IPS-20b (cell line): ENCODE measurements at regions not wholly inside any gene's neighbourhood (a gene's known extent, or its start where the extent isn't known, plus 50 kb on each side); places are given as distances from the start of the nearest gene placed in this dataset.
"Not testable (repeated sequence)": the region's sequence is repeated elsewhere in the genome, so short reads cannot be mapped to it uniquely, and the experiment has no call there.

ENCODE experiments used
- H3K27ac ChIP-seq: one replicate; pipeline ENCODE4 v1.5.1; 2013; ENCODE audit warnings: low read length
- H3K27me3 ChIP-seq: 2 replicates; pipeline ENCODE4 v1.6.1; 2013; ENCODE audit warnings: mild to moderate bottlenecking, low read length, inconsistent platforms; ENCODE audit not compliant: insufficient read depth
- H3K36me3 ChIP-seq: 2 replicates; pipeline ENCODE4 v1.6.1; 2013; ENCODE audit warnings: low read depth, mild to moderate bottlenecking, inconsistent platforms, low read length, moderate library complexity; ENCODE audit not compliant: insufficient read depth
- H3K4me1 ChIP-seq: 2 replicates; pipeline ENCODE4 v1.6.1; 2013; ENCODE audit warnings: mild to moderate bottlenecking, control low read depth, inconsistent platforms, low read length, moderate library complexity; ENCODE audit not compliant: insufficient read depth
- H3K4me3 ChIP-seq: 2 replicates; pipeline ENCODE4 v1.5.1; 2013; ENCODE audit warnings: mild to moderate bottlenecking, low read length, inconsistent platforms
- H3K9ac ChIP-seq: 2 replicates; pipeline ENCODE4 v1.6.1; 2013; ENCODE audit warnings: low read depth, mild to moderate bottlenecking, inconsistent platforms, low read length, moderate library complexity
- H3K9me3 ChIP-seq: 2 replicates; pipeline ENCODE4 v1.6.1; 2013; ENCODE audit warnings: mild to moderate bottlenecking, low read depth, low read length, inconsistent platforms; ENCODE audit not compliant: insufficient read depth

DNA sequence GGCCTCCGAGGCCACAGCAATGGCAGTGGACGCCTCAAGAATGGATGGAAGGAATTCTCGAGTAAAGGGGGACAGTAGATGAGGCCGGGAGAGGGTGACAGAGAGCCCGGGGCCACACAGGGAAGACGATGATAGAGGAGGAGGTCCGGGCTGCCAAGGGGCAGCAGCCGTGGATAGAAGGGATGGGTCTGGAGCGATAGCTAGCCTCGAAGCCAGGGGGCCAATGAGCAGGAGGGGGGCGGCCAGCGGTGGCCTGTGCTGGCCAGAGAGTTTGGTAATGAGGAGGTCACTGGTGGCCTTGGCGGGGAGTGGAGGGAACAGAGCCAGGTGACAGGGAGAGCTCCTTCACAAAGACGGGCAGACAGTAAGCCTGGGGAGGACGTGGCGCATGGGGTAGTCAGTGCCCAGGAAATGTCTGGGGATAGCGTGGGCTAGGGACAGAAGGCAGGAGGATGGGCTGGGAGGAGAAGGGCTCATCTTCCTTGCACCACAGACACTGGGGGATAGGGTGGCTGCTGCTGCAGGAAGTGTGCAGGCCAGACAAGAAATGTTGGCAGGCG lies 87.8 kb upstream of the ASB18 start:
- no peak overlapping the region for H3K4me3 ChIP-seq
- H3K9ac ChIP-seq, result no peak overlapping the region
- H3K27ac ChIP-seq, result no peak overlapping the region
- no peaks in the 10 kb centered on the region for H3K36me3 ChIP-seq
- no peaks in the 10 kb centered on the region; the same call in 1 of the 2 replicates for H3K4me1 ChIP-seq
- H3K27me3 ChIP-seq, result no peaks in the 10 kb centered on the region
- no peaks in the 10 kb centered on the region for H3K9me3 ChIP-seq

DNA sequence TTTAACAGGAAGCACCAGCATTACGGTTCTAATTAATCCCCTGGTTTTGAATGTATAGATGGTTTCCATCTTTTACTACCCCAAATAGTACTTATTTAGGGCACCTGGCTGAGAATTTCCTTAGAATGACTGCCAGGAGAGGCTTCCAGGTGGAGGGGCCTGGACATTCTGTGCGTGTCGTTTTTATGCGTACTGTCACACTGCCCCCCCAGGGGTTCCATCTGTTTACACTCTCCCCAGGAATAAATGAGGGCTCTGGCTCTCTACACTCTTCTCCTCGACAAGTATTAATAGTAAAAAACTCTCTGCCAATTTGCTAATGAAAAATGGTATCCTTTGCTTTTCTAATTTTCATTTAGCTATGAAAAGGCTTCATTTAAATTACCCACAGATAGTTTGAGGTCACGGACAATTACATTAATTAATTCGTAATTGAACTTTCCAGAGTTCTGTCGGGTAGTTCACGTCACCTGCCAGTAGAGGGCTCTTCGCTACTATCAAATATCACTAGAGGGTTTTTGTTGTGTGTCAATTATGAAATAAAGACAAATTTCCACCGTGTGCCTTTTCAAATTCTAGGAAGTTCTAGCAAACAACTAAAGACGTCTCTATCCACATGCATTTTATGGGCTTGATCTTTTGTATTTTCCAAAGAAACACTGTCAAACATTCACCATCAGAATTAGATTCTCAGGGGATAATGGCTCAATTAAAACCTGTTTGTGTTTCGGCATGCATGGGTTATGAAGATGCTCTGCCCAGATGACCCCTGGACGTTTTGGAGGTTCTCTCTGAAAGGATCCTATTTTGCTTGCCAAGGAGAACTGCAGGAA lies 88.8 kb upstream of the ASB18 start:
- H3K9me3 ChIP-seq, result no peaks in the 10 kb centered on the region
- H3K27ac ChIP-seq, result no peak overlapping the region
- H3K4me1 ChIP-seq, result no peaks in the 10 kb centered on the region; the same call in 1 of the 2 replicates
- H3K4me3 ChIP-seq, result no peak overlapping the region
- no peaks in the 10 kb centered on the region for H3K36me3 ChIP-seq
- no peaks in the 10 kb centered on the region for H3K27me3 ChIP-seq
- H3K9ac ChIP-seq, result no peak overlapping the region

GRCh38 chr2:236353594-236353942 lies 89.4 kb upstream of the ASB18 start:
- Histone ChIP-seq H3K4me3 (no peak overlapping the region), H3K27ac (no peak overlapping the region), H3K9me3 (no peaks in the 10 kb centered on the region), H3K9ac (no peak overlapping the region), H3K27me3 (no peaks in the 10 kb centered on the region), H3K36me3 (no peaks in the 10 kb centered on the region), H3K4me1 (no peaks in the 10 kb centered on the region; the same call in 1 of the 2 replicates)

- no peak overlapping the region for H3K4me3 ChIP-seq
- no peaks in the 10 kb centered on the region for H3K36me3 ChIP-seq
- no peaks in the 10 kb centered on the region for H3K27me3 ChIP-seq
- no peak overlapping the region for H3K27ac ChIP-seq
- no peaks in the 10 kb centered on the region for H3K9me3 ChIP-seq
- H3K9ac ChIP-seq, result no peak overlapping the region
- no peaks in the 10 kb centered on the region; the same call in 1 of the 2 replicates for H3K4me1 ChIP-seq
These were observed 90.1 kb upstream of the ASB18 start for GRCh38 chr2:236354056-236354940.

DNA sequence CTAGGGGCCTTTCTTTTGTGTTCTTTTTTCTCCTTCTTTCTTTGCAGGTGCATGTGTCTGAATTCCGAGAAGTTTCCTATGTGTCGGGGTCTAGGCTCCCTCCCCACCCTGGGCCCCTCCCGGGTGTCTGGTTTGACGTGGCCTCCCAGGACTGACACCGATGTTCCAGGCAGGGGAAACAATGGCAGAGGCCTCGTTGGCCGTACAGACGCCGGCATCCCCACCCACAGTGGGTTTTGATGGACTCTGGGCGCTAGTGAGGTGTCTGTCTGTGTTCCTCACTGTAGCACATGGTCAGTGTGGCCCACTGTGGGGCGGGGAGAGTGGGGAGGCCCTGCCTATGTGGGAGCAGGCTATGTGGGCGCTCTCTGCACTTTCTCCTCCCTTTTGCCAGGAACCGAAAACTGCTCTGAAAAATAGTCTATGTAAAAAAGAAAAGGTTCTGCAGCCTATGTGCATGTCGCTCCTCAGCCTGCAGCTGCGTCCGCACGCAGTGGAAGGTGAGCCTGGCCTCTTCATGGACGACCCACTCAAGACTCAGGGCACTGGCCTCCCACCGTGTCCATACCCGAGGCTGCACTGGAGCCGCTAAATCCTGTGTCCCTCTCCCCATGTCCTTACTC lies 90.9 kb upstream of the ASB18 start:
- Histone ChIP-seq H3K27me3 (no peaks in the 10 kb centered on the region), H3K9me3 (no peaks in the 10 kb centered on the region), H3K4me3 (no peak overlapping the region), H3K27ac (no peak overlapping the region), H3K9ac (no peak overlapping the region), H3K36me3 (no peaks in the 10 kb centered on the region), H3K4me1 (no peaks in the 10 kb centered on the region; the same call in 1 of the 2 replicates)

DNA sequence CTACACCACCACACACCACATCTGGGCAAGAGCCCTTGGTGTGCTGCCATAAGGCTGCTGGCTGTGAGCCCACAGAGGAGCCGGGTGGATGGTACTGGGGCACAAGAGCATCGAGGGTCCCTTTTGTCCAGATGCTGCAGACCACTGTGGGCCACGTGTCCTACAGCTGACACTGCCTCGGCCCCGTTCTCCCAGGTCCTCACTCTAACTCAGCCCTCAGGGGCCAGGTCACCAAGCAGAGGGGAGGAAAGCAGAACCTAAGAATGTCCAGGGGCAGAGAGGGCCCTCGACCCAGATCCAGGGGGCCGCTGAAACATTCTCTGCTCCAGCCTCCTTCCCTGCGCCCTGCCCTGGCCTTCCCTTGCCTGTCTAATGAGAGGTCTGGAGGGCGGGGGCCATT lies 91.7 kb upstream of the ASB18 start:
- H3K9ac ChIP-seq, result no peak overlapping the region

GRCh38 chr2:236356321-236356720 lies 92.1 kb upstream of the ASB18 start:
- H3K9ac ChIP-seq, H3K9me3 ChIP-seq, H3K27me3 ChIP-seq, H3K27ac ChIP-seq, H3K4me1 ChIP-seq, H3K36me3 ChIP-seq, H3K4me3 ChIP-seq: not testable (repeated sequence)

More for the DNA sequence above, 91.7 kb upstream of the ASB18 start:
- Histone ChIP-seq H3K36me3 (no peaks in the 10 kb centered on the region), H3K9me3 (no peaks in the 10 kb centered on the region), H3K4me1 (no peaks in the 10 kb centered on the region; the same call in 1 of the 2 replicates), H3K27ac (no peak overlapping the region), H3K27me3 (no peaks in the 10 kb centered on the region), H3K4me3 (no peak overlapping the region)

DNA sequence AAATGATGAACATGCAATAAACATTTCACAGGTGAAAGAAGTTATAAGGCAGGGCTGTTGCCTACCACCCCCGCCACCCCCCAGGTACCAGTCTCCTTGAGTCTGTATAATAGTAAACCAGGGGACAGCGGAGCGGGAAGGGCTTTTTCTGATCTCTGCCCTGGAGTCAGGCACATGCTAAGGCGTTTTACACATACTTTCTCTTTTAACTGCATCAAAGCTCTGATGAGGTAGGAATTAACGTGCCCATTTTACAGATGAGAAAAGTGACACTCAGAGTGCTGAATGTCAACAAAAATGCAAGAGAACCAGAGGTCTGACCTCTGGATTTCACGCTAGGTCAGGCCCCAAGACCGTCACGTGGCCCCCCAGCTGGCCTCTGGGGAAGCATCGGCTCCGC lies 94.3 kb upstream of the ASB18 start:
- H3K4me1 ChIP-seq, H3K27me3 ChIP-seq, H3K9ac ChIP-seq, H3K4me3 ChIP-seq, H3K9me3 ChIP-seq, H3K36me3 ChIP-seq, H3K27ac ChIP-seq: not testable (repeated sequence)

- H3K9ac ChIP-seq, result no peak overlapping the region
- no peak overlapping the region for H3K4me3 ChIP-seq
These were observed 95.3 kb upstream of the ASB18 start for GRCh38 chr2:236359426-236360045.

DNA sequence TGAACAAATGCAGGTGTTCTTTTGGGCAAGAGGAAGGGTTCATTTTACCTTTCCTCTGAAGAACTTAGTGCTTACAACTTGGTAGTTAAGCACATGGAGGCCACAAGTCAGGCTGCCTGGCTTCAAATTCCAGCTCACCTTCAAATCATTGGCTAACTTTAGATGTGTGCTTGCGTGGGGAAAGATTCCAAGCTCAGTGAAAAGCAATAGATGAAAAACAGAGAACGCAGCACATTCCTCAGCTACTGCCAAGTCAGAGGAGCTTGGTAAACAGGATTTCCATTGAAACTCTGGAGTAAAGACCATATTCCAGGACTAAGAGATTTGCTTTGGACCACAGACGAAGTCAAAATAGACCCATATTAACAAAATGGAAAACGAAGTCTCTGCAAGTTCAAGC lies 96.3 kb upstream of the ASB18 start:
- Histone ChIP-seq H3K27ac (no peak overlapping the region), H3K36me3 (no peaks in the 10 kb centered on the region), H3K27me3 (no peaks in the 10 kb centered on the region), H3K9me3 (no peaks in the 10 kb centered on the region), H3K4me1 (no peaks in the 10 kb centered on the region), H3K9ac (no peak overlapping the region), H3K4me3 (no peak overlapping the region)

More at GRCh38 chr2:236359426-236360045, 95.3 kb upstream of the ASB18 start:
- Histone ChIP-seq H3K36me3 (no peaks in the 10 kb centered on the region), H3K9me3 (no peaks in the 10 kb centered on the region), H3K27me3 (no peaks in the 10 kb centered on the region), H3K4me1 (no peaks in the 10 kb centered on the region), H3K27ac (no peak overlapping the region)

DNA sequence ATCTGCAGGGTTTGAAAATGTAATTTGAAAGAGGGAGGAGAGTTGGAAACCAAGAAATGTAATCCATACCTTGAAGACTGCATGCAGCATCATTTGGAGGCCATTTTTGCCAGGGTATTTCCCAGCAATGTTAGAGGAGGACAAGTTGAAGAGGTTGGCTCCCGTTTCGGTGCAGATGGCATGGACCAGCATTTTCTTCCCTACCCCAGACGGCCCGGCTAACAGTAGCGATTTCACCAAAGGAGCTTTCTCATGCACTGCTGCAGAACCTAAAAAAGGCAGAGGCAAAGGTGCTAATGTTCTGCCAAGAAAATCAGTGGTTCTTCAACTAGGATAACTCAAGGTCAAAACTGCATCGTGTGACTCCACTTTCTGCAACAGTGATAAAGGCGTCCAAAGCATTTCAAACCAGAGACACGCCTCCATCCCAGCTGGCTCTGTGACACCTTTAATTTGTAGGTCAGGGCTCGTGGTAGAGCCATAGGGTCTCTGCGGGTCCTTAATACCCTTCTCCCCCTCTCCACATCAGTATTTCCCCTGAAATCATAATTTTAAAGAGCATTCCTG lies 99.6 kb upstream of the ASB18 start:
- Histone ChIP-seq H3K36me3 (no peaks in the 10 kb centered on the region), H3K4me1 (no peaks in the 10 kb centered on the region), H3K27me3 (no peaks in the 10 kb centered on the region), H3K9me3 (no peaks in the 10 kb centered on the region), H3K27ac (no peak overlapping the region), H3K9ac (no peak overlapping the region), H3K4me3 (no peak overlapping the region)
